ENCODE measurements at regions not wholly inside any gene's neighbourhood (a gene's known extent, or its start where the extent isn't known, plus 50 kb on each side); places are given as distances from the start of the nearest gene placed in this dataset.

- H3K27ac ChIP-seq: no peak overlapping the region
- intact Hi-C loops (cut with DNase I): no loop called here
- no peak for ATAC-seq
- no peak for DNase-seq
- H3K36me3 ChIP-seq: no peaks in the 10 kb centered on the region
- no peak for TF ChIP-seq CTCF (IDR thresholded peaks at IDR 0.05)
- H3K4me1 ChIP-seq: peaks cover 15% of the 10 kb centered on the region
- H3K9me3 ChIP-seq: peaks cover 8% of the 10 kb centered on the region
- H3K27me3 ChIP-seq: no peaks in the 10 kb centered on the region
- H3K4me3 ChIP-seq: no peak overlapping the region
These were observed 97.9 kb downstream of the DISP1 start for GRCh38 chr1:222912730-222913129.

GRCh38 chr1:222914861-222915632, 100.2 kb downstream of the DISP1 start:
- intact Hi-C loops (cut with DNase I): no loop called here
- Histone ChIP-seq H3K27ac (no peak overlapping the region), H3K4me1 (peaks cover 9% of the 10 kb centered on the region), H3K4me3 (no peak overlapping the region), H3K27me3 (no peaks in the 10 kb centered on the region), H3K9me3 (peaks cover 8% of the 10 kb centered on the region), H3K36me3 (no peaks in the 10 kb centered on the region)
- no peak for TF ChIP-seq CTCF (IDR thresholded peaks at IDR 0.05)
- no peak for ATAC-seq
- DNase-seq: no peak

GRCh38 chr1:222916100-222916499, 101.3 kb downstream of the DISP1 start:
- peaks cover 9% of the 10 kb centered on the region for H3K4me1 ChIP-seq
- TF ChIP-seq CTCF (IDR thresholded peaks at IDR 0.05): no peak
- DNase-seq (no peak), ATAC-seq (no peak)
- H3K9me3 ChIP-seq: peaks cover 8% of the 10 kb centered on the region
- H3K27ac ChIP-seq: no peak overlapping the region
- no peak overlapping the region for H3K4me3 ChIP-seq
- no peaks in the 10 kb centered on the region for H3K27me3 ChIP-seq
- no peaks in the 10 kb centered on the region for H3K36me3 ChIP-seq
- intact Hi-C loops (cut with DNase I): no loop called here

- Histone ChIP-seq H3K27ac (no peak overlapping the region), H3K27me3 (no peaks in the 10 kb centered on the region), H3K9me3 (peaks cover 8% of the 10 kb centered on the region), H3K4me3 (no peak overlapping the region), H3K4me1 (peaks cover 10% of the 10 kb centered on the region), H3K36me3 (no peaks in the 10 kb centered on the region)
- ATAC-seq (no peak), DNase-seq (no peak)
- intact Hi-C loops (cut with DNase I): no loop called here
- no peak for TF ChIP-seq CTCF (IDR thresholded peaks at IDR 0.05)
These were observed 104.1 kb downstream of the DISP1 start for GRCh38 chr1:222918801-222919477.

GRCh38 chr1:222919478-222919865, 104.6 kb downstream of the DISP1 start:
- Histone ChIP-seq H3K4me1 (peaks cover 10% of the 10 kb centered on the region), H3K36me3 (no peaks in the 10 kb centered on the region), H3K27me3 (no peaks in the 10 kb centered on the region), H3K4me3 (no peak overlapping the region), H3K27ac (no peak overlapping the region), H3K9me3 (peaks cover 8% of the 10 kb centered on the region)
- TF ChIP-seq CTCF (IDR thresholded peaks at IDR 0.05): no peak
- no peak for DNase-seq
- intact Hi-C loops (cut with DNase I): no loop called here
- no peak for ATAC-seq

Data from upper lobe of right lung (tissue), 1 donor.